ENCODE measurements at regions not wholly inside any gene's neighbourhood (a gene's known extent, or its start where the extent isn't known, plus 50 kb on each side); places are given as distances from the start of the nearest gene placed in this dataset.

GRCh38 chr17:33667671-33668070 is 374.6 kb upstream of the ASIC2 start:
- TF ChIP-seq TAF1 (IDR thresholded peaks at IDR 0.05; ENCODE audit: low read depth) (no peak), USF1 (IDR thresholded peaks at IDR 0.05) (no peak), REST (IDR thresholded peaks at IDR 0.05; ENCODE audit: low read depth) (no peak), CREB1 (IDR thresholded peaks at IDR 0.05; ENCODE audit: low read depth) (no peak), MAX (IDR thresholded peaks at IDR 0.05) (no peak), TEAD4 (IDR thresholded peaks at IDR 0.05) (no peak), YY1 (IDR thresholded peaks at IDR 0.05; ENCODE audit: low read depth) (no peak), EP300 (IDR thresholded peaks at IDR 0.05; ENCODE audit: borderline replicate concordance) (no peak)

Data from Ishikawa (cell line).